Astrocyte of the spinal cord (primary cell): ENCODE measurements at regions not wholly inside any gene's neighbourhood (a gene's known extent, or its start where the extent isn't known, plus 50 kb on each side); places are given as distances from the start of the nearest gene placed in this dataset.

Source experiments
- DNase-seq: peaks from one replicate; pipeline ENCODE4 v3.0.0; 2011; ENCODE audit warnings: low read depth, low spot score
- H3K4me3 ChIP-seq: 2 replicates; pipeline ENCODE4 v1.5.1; 2011; ENCODE audit warnings: low read depth, mild to moderate bottlenecking, low read length, moderate library complexity
- CTCF ChIP-seq: IDR thresholded peaks from 2 replicates; pipeline ENCODE4 v1.5.1; 2012; ENCODE audit warnings: low read depth, mild to moderate bottlenecking, low read length, inconsistent platforms
- in situ Hi-C: cut with HindIII; loops from 2 replicates; pipeline ENCODE4 v1.10.0; 2017; ENCODE audit warnings: low sequenced_read_pairs

GRCh38 chr3:139838269-139838957 is 96.6 kb upstream of the CLSTN2 start:
- in situ Hi-C loops: no loop called here
- no peak overlapping the region for H3K4me3 ChIP-seq
- TF ChIP-seq CTCF: no peak
- no peak for DNase-seq

GRCh38 chr3:139836698-139837464 is 98.1 kb upstream of the CLSTN2 start:
- no peak for DNase-seq
- no peak for TF ChIP-seq CTCF
- in situ Hi-C loops: no loop called here
- no peak overlapping the region for H3K4me3 ChIP-seq

- TF ChIP-seq CTCF: no peak
- no peak for DNase-seq
- in situ Hi-C loops: no loop called here
- H3K4me3 ChIP-seq: no peak overlapping the region
Observed at GRCh38 chr3:139835830-139836683, 98.9 kb upstream of the CLSTN2 start.

- H3K4me3 ChIP-seq: no peak overlapping the region
- TF ChIP-seq CTCF: no peak
- in situ Hi-C loops: no loop called here
- no peak for DNase-seq
Observed at GRCh38 chr3:139832998-139833397, 102.0 kb upstream of the CLSTN2 start.

- H3K4me3 ChIP-seq: no peak overlapping the region
- in situ Hi-C loops: no loop called here
- DNase-seq: no peak
- TF ChIP-seq CTCF: no peak
Observed at GRCh38 chr3:139830817-139831216, 104.2 kb upstream of the CLSTN2 start.

GRCh38 chr3:139827833-139828232 is 107.2 kb upstream of the CLSTN2 start:
- no peak overlapping the region for H3K4me3 ChIP-seq
- DNase-seq: no peak
- in situ Hi-C loops: no loop called here
- no peak for TF ChIP-seq CTCF
